HCT116 (cell line): ENCODE measurements at regions not wholly inside any gene's neighbourhood (a gene's known extent, or its start where the extent isn't known, plus 50 kb on each side); places are given as distances from the start of the nearest gene placed in this dataset.
"Not testable (repeated sequence)": the region's sequence is repeated elsewhere in the genome, so short reads cannot be mapped to it uniquely, and the experiment has no call there.

Source experiments
- CTCF ChIP-seq, 3 experiments: fragments of 200-600 bp in 1 of 3; sonication (generic) in 1 of 3; IDR thresholded peaks in 2 of 3; conservative IDR thresholded peaks in 1 of 3; 2 replicates each; pipeline ENCODE4 v1.5.1; 2012 to 2017; ENCODE audit warnings: low read depth in 2 of 3, low read length in 2 of 3, antibody characterized with exemption in 1 of 3, borderline replicate concordance in 1 of 3, control low read depth in 1 of 3, mild to moderate bottlenecking in 1 of 3, mixed read lengths in 1 of 3, mixed run types in 1 of 3, moderate library complexity in 1 of 3; ENCODE audit not compliant: insufficient read depth in 1 of 3
- EGR1 ChIP-seq: IDR thresholded peaks from 2 replicates; pipeline ENCODE4 v1.6.1; 2012; ENCODE audit warnings: low read depth
- POLR2AphosphoS5 ChIP-seq: IDR thresholded peaks from 2 replicates; pipeline ENCODE4 v1.6.1; 2011; ENCODE audit warnings: mild to moderate bottlenecking, low read depth, low read length, moderate library complexity
- REST ChIP-seq: IDR thresholded peaks from 2 replicates; pipeline ENCODE4 v1.6.1; 2012; ENCODE audit warnings: low read depth

GRCh38 chr1:4258146-4258777 is 358.2 kb upstream of the C1orf174 start:
- TF ChIP-seq CTCF (IDR thresholded peaks at IDR 0.05 in 2 of 3, conservative IDR thresholded peaks at IDR 0.05 in 1 of 3; ENCODE audit: borderline replicate concordance in 1 of 3, insufficient read depth in 1 of 3, low read depth in 2 of 3, low read length in 2 of 3); EGR1; REST; POLR2AphosphoS5: not testable (repeated sequence)
